GM18907 (cell line): ENCODE measurements at regions not wholly inside any gene's neighbourhood (a gene's known extent, or its start where the extent isn't known, plus 50 kb on each side); places are given as distances from the start of the nearest gene placed in this dataset.

Experiments
- ATAC-seq: cut with Tn5 transposase; IDR thresholded peaks from one replicate; pipeline ENCODE4 v1.9.1; 2021; ENCODE audit warnings: mild to moderate bottlenecking, moderate library complexity; ENCODE audit not compliant: unreplicated experiment

DNA sequence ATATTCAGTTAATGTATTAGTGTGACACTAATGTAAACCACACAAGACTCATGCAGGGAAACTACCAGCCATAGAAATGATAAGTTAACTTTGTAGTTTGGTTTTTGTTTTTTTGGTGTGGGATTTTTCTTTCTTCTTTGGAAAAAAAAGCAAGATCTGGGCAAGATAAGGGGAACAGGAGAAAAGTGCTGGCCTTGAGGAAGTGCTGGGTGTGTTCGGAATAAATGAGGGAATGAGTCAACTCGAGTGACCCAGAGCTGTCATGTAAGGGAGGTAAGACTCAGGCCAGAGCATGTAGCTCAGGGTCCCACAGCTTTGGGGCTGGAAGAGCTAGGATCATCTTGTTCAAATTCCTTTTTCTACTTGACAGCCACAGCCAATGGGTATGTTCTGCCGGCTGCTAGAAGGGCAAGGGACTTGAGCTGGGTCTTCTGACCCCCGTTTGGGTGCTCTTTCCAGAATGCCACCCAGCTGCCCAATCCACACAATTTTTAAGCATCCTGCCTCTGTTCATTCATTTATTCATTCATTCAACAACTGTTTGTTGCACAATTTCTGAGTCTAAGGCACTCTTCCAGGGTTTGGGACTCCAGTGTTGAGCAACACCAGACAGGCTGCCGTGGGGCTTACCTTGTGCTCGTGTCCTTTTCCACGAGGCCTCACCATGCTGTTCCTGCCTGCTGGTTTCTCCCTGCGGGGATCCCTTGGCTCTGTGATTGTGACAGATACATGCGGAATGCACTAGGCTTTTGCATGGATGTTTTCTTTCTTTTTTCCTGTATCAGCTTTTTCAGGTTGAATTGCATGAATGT is 54.5 kb downstream of the CLDN34 start:
- no peak for ATAC-seq

- ATAC-seq = no peak
These were observed 55.0 kb downstream of the CLDN34 start for GRCh38 chrX:10022273-10022541.

- no peak for ATAC-seq
These were observed 55.6 kb downstream of the CLDN34 start for GRCh38 chrX:10022580-10023245.

- ATAC-seq = no peak
These were observed 56.7 kb downstream of the CLDN34 start for GRCh38 chrX:10023821-10024220.

GRCh38 chrX:10025742-10026493 is 58.8 kb downstream of the CLDN34 start:
- ATAC-seq = no peak

DNA sequence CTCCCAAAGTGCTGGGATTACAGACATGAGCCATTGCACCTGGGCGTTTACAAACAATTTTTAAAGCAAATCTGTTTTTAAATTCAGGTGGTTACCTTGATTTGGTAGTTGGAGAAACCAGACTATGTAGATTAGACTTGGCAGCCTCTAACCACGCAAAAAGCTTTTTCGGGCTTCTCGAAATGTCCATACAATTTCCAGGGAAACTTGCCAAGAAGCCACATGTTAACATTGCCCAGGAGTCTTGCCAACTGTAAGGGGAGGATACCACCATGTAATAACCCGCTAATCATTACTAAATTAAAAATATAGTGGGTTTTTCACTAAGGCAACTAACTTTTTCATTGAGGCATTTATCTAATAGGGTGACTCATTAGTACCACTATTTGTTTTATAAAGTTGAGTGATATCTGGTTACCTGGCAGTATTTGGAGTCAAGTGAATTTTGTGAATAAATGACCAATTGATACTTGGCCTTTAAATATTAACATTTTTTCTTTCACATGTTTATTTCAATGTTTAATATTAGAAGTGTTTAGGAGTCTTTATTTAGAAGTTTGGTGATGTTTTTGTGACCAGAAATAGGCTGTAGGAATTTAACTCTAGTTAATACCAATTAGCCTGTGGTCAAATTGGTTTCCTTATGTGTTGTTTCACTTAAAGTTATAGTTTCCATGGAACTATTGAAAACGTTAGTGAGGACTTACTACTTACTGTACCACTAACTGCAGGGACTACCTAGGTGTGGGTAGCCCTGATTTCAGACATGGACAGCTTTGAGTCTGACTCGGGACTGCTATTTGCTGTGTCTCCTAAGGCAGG is 61.3 kb downstream of the CLDN34 start:
- ATAC-seq = no peak

- no peak for ATAC-seq
These were observed 63.4 kb downstream of the CLDN34 start for GRCh38 chrX:10030570-10030969.

GRCh38 chrX:10031746-10032145 is 64.6 kb downstream of the CLDN34 start:
- ATAC-seq = no peak

- ATAC-seq = no peak
These were observed 65.0 kb downstream of the CLDN34 start for GRCh38 chrX:10032147-10032546.

DNA sequence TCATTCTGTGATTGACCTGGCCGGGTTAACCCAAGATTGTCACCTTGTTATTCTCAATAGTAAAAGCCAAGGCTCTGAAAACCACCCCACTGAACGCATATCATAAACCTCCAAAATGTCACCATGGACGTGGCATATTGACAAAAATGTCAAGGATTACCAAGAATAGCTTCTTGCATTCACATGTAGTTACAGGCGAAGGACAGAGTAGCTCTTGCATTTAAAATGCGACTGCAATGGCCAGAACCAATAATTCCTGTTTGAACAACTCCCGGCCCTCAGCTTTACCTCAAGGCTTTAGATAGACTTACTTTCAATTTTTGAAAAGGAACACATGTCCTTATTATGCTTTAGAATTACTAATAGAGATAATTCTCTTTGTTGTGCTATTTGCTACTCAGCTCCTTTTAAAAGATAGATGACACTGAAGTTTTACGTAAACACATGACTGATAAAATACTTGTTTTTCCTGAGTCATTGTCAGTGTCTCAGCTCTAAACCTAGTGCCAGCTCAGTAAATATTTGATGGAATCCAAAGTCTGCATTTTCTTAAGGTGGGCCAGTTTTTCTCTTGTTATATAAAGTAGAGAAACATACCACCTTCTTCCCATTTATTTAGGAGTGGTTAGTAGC is 66.3 kb downstream of the CLDN34 start:
- no peak for ATAC-seq

DNA sequence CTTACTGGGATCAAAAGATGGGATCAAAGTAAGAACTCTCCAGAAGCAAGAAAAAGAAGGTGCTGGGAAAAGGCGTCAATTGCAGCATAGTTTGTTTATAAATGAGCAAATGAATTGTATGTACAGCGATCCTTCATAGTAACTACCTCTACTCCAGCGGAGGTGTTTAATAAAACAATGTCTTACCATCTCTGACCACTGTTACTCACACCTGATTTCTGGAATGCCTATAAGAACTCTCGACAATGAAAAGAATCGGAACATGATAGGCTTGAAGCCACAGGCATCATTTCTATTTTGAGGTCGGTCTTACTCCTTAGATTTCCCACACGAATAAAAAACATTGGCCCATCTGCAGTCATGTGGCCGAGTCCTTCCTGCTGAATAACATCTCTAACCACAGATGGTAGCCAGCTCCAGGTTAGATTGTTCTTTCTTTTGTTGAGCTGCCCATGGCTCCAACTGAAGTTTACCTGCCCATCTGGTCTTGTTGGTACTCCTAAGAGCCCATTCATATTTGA is 67.6 kb downstream of the CLDN34 start:
- ATAC-seq = no peak

- ATAC-seq = no peak
These were observed 71.4 kb downstream of the CLDN34 start for GRCh38 chrX:10038585-10038984.

DNA sequence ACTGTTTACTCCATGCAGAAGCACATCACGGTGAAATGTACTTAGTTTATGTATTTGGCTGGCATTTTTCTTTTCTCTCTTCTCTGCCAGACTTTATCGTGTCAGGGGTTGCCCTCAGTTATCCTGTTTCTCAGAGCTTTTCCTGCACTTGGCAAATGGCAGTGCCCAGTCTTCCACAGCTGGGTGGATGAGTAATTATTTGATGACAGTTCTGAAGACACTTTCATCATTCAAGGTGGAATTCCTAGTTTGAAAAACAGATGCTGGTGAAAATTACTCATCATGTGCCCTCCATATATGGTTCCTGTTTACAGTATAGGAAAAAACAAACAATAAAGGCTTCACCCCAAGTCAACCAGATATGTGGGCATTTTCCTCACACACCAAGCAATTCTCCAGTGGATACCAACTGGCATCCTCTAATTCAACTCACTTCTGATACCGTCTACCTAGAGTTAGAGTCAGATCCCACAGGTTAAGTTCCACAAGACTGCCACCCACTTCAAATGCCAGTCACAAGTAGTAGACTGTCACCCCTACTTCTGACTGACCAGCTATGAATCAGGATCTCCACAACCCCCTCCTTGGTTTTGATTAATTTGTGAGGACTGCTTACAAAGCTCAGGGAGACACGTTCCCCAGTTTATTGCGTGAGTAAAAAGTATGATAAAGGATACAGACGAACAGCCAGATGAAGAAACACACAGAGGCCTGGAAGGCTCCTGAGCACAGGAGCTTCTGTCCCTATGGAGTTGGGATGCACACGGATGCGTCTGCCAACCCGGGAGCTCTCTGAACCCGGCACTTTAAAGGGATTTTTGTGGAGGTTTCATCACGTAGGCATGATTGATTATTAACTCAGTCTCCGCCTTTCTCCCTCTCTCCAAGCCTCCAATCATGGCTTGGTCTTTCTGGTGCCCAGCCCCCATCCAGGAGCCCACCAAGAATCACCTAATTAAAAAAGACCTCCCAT is 72.9 kb downstream of the CLDN34 start:
- no peak for ATAC-seq

DNA sequence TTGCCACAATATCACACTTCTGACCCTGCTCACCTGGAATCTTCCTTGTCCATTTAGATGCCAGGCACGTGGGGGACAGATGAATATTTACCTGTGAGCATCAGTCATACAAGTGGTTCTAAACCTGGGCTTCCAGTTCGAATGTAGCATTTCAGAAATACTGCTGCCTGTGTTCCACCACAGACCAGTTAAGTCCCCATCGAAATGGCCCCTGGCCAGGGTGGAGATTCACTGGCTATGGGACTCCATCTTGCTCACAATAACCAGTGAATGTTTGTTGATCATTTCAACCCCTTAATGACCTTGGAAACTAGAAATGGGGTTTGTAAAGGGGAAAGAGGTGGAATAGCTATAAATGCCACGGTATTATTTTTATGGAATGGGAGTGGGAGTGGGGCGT is 73.8 kb downstream of the CLDN34 start:
- ATAC-seq = no peak

DNA sequence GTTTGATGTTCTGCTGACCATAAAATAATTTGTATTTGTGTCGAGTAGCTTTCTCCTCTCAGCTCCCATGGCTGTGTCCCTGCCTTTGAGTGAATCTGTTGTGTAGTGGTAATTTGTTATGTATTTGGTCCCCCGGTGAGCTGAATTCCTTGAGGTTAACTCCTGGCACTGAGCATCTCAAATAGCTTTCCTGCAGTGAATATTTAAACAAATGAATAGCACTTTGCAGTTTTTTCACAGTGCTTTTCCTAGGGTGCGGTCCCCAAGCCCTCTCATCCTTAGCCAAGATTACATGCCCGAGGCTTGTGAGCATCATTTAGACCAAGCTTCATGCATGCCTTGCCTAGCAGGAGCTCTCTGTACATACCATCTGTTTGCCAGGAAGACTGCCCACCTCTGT is 74.2 kb downstream of the CLDN34 start:
- no peak for ATAC-seq

DNA sequence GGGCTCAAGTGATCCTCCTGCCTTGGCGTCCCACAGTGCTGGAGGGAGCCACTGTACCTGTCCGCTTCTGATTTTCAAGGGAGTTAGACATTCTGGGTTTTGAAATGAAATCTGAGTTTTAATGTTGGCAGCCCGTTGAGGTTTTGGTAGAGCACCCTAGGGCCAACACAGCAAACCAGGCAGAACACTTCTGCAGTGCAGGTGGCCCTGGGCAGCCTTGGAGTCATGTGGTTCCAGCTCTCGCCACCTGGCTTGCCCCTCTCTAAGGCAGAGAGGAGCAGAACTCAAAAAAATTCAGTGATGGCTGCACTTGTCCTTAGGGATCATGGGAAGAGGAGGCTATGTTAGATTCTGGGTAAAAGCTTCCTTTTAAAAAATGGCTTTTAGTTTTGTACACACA is 74.9 kb downstream of the CLDN34 start:
- ATAC-seq = no peak

DNA sequence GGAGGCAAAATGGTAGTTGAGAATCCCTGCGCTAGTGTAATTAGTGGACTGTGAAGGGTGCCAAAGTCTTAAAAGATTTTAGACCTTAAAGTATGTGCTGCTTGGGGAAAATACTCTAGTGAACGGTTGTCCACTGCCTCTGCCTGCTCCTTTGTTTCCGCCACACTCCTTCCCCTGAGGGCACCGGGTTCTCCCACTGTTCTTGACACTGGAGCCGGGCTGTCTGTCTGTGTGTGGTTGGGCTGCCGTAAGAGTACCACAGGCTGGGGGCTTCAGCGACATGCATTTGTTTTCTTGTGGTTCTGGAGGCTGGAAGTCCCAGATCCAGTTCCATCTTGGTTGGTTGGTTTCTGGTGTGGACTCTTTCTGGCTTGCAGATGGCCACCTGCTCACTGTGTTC is 76.2 kb downstream of the CLDN34 start:
- ATAC-seq = no peak

DNA sequence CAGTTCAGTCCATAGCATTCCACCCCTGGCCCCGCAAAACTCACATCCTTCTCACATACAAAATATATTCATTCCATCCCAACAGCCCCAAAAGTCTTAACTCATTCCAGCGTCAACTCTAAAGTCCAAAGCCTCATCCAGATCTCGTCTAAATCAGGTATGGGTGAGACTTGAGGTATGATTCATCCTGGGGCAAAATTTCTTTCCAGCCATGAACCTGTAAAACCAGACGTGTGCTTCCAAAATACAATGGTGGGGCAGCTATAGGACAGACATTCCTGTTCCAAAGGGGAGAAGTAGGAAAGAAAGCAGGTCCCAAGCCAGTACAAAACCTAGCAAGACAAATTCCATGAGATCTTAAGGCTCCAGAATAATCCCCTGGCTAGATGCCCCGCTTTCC is 76.9 kb downstream of the CLDN34 start:
- no peak for ATAC-seq

GRCh38 chrX:10045327-10046000 is 78.3 kb downstream of the CLDN34 start:
- ATAC-seq = no peak
